SIG-M5 treated with dmso at 0.1 percent for 504 hours (cell line): ENCODE measurements at regions not wholly inside any gene's neighbourhood (a gene's known extent, or its start where the extent isn't known, plus 50 kb on each side); places are given as distances from the start of the nearest gene placed in this dataset.
"Not testable (repeated sequence)": the region's sequence is repeated elsewhere in the genome, so short reads cannot be mapped to it uniquely, and the experiment has no call there.

ENCODE experiments used
- DNase-seq: peaks from one replicate; lab custom pipeline; 2025; ENCODE audit not compliant: unreplicated experiment; lab: John Stamatoyannopoulos, UW

GRCh38 chr7:51973939-51974338, 657.3 kb upstream of the COBL start:
- DNase-seq, result no peak

- no peak for DNase-seq
These were observed 656.5 kb upstream of the COBL start for GRCh38 chr7:51973071-51973470.

DNA sequence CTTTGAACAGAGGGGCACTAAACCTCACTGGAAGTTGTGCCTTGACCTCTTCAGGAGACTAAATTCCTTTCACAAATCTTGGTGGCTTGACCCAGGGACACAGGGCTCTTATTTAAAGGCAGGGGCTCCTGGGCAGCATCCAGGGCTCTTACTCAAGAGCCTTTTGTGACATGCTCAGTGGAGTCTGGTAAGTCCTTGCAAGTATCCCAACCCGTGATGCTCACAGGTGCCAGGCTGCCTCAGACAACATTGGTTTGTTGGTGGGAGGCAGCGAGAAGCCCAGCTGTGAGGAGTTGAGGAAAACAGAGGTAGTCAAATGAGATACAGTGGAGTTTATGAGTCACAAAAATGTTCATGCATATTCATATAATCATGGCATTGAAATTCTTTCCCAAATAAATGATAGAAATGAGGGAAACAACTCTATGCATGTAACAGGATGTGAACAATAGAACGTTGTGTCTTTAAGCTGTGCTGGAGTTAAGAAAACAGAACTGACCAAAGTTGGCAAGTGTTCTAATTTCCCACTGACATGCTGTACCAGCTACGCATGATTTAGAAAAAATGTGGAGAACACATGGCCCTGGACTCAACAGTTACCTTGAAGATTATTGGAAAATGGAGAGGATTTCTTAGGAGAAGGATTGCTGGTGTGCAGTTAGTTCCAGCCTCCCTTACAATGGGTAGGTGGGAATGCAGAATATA, 654.5 kb upstream of the COBL start:
- DNase-seq, result no peak

- DNase-seq, result no peak
These were observed 651.9 kb upstream of the COBL start for GRCh38 chr7:51968461-51968860.

- DNase-seq, result no peak
These were observed 648.8 kb upstream of the COBL start for GRCh38 chr7:51965454-51965853.

GRCh38 chr7:51961804-51962203, 645.2 kb upstream of the COBL start:
- DNase-seq, result no peak

GRCh38 chr7:51950813-51951212, 634.2 kb upstream of the COBL start:
- DNase-seq, result no peak

DNA sequence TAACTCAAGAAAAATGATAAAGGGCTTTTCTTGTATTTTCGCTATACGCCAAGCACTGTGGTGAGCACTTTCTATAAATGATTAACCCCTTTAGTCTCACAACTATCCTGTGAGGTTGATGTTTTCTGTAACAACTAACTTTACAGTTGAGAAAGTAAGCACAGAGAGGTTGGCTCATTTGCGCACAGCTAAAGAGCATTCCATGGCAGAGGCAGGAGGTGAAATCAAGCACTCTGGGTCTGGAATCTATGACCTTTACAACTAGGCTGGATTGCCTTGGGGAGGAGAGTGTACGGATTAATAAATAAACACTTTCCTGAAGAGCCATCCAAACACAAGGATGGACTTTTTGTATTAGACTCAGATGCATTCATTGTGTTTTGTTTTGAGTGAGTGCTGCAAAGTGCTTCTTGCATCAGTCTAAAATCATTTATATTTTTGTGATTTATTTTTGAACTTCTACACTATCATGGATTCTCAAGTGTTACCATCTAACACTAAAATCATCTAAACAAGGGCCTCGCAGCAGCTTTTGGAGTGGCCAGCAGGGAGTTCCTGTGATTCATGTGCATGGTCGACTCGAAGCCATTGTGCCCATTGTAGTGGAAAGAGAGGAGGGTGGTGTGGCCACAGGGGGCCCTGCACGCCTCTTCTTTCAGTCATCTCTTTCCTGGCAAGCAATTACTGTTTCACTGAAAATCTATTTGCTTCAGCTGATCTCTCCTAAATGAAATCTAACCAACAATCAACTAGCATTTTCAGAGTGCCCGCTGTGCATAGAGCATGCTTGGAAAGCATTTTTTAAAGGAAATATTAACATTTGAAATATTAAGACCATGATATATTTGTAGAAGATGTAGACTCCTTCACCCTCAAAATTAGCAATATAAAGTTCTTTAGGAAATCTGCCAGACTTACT, 633.4 kb upstream of the COBL start:
- DNase-seq, result no peak

GRCh38 chr7:51930834-51931233, 614.2 kb upstream of the COBL start:
- DNase-seq, result no peak

- no peak for DNase-seq
These were observed 613.2 kb upstream of the COBL start for GRCh38 chr7:51929818-51930217.

GRCh38 chr7:51927738-51928137, 611.1 kb upstream of the COBL start:
- DNase-seq, result no peak

DNA sequence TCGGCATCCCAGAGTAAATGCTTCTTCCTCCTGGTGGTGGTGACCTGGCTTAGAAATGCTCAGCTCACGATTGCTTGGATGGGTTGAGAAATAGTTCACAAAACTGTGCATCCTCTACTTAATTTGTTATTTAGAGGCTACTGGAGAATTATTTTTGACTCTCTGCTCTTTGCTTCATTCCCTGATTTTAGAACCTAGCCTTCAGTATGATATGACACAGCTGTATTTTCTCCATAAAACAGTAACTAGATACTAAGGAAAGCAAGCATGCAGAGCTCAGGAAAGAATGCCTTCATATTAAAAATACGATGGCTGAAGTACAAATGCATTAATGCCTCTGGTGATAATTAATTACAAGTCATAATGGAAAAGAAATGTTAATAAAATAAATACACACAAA, 602.0 kb upstream of the COBL start:
- DNase-seq, result no peak

GRCh38 chr7:51901489-51901840, 584.9 kb upstream of the COBL start:
- no peak for DNase-seq

- DNase-seq, result not testable (repeated sequence)
These were observed 584.3 kb upstream of the COBL start for GRCh38 chr7:51900755-51901488.

GRCh38 chr7:51899611-51900010, 583.0 kb upstream of the COBL start:
- no peak for DNase-seq

GRCh38 chr7:51882412-51882811, 565.8 kb upstream of the COBL start:
- no peak for DNase-seq

GRCh38 chr7:51881309-51881708, 564.7 kb upstream of the COBL start:
- no peak for DNase-seq

DNA sequence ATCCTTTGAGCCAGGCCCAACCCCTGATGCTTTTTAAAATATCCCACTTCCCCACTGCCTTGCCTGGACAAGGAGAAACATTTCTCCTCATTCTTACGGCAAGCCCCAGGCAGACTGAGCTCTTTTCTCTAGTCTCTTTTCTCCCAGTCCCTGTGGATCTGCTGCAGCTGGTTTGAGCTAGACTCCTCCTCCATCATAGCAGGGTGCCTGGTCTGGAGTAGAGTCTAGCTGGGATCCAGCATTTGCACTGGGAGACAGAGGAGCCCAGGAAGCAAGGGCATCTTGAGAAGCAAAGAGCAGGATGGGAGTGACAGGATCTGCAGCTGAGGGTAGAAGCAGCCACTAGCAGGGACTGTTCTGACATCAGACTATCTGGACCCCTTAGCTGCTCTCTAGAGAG, 562.3 kb upstream of the COBL start:
- no peak for DNase-seq

GRCh38 chr7:51869452-51869851, 552.8 kb upstream of the COBL start:
- no peak for DNase-seq

DNA sequence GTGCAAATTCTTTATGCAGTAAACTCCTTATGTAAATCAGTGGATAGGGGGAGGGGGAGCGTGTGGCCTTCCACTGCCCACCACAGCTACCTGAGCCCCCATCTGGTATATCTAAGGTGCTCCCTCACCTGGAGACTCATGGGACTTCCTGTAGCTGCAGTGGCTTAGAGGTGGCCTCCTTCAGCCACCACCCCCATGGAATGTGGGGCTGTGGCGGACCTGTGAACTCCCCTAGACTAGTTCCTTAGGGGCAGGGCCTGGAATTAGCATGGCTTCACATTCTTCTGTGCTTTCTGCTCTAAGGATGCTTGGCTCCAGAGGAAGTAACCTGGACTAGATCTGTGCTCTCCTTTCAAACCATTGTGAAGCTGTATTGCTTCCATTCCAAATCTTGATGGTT, 550.5 kb upstream of the COBL start:
- DNase-seq, result no peak

DNA sequence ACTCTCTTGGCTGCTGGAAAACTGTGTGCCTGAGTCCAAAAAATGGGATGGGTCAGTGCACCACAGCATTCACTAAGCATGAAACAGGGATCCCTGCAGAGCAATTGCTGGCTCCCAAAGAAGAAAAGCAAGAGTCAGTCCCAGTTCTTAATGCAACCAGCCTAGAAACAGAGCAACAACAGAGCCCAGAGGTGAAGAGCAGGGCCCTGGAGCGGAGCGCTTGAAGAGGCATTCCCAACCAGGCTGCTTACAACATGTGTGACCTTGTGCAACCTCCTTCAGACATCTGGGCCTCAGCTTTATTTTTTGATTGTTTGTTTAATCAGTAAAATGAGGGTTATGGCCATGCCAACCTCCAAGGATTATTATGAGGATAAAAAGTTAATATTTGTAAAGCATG, 543.7 kb upstream of the COBL start:
- DNase-seq, result no peak

DNA sequence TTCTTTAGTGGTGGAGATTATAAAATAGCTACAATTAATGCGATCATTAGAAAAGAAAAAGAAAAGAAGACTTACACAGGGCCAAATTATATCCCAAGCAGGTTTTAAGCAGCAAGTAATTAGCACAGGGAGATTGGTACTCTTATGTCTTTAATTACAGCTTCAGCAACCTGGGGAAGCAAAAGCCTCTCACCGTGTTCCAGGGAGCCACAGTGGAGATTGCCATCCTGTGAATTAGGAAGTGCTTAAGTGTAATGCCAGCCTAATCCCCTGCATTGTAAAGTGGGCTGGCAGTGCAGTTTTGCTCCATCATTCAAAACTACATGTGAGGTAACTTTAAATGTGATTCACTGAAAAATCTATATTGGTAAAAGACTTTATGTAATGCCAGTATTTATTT, 533.5 kb upstream of the COBL start:
- no peak for DNase-seq
